ENCODE measurements at regions not wholly inside any gene's neighbourhood (a gene's known extent, or its start where the extent isn't known, plus 50 kb on each side); places are given as distances from the start of the nearest gene placed in this dataset.

GRCh38 chr13:64937302-64937701 is 2292.8 kb downstream of the PCDH9 start:
- TF ChIP-seq POLR2A (IDR thresholded peaks at IDR 0.05; ENCODE audit: low read length) (no peak), GATA1 (IDR thresholded peaks at IDR 0.05; ENCODE audit: low read depth, low read length) (no peak)
